Vagina (tissue), 2 donors: ENCODE measurements at regions not wholly inside any gene's neighbourhood (a gene's known extent, or its start where the extent isn't known, plus 50 kb on each side); places are given as distances from the start of the nearest gene placed in this dataset.

Source experiments
- CTCF ChIP-seq, 3 experiments: fragments of 450-650 bp in 2 of 3; fragments of 200-600 bp in 1 of 3; sonication (generic) in 1 of 3; IDR thresholded peaks; one replicate each; pipeline ENCODE4 v1.5.1; 2017 to 2019; ENCODE audit warnings: antibody characterized with exemption in 3 of 3, mild to moderate bottlenecking in 2 of 3, moderate library complexity in 2 of 3
- POLR2AphosphoS5 ChIP-seq, 2 donors: sonication (generic); formaldehyde crosslinking; IDR thresholded peaks; one replicate each; pipeline ENCODE4 v1.9.0; 2017; ENCODE audit warnings: antibody characterized with exemption in 2 of 2, mild to moderate bottlenecking in 2 of 2, low read depth in 1 of 2; ENCODE audit not compliant: insufficient read depth in 1 of 2

GRCh38 chr7:92934096-92934495 lies 97.7 kb upstream of the CDK6 start:
- TF ChIP-seq CTCF (IDR thresholded peaks at IDR 0.05) (no peak), POLR2AphosphoS5 (IDR thresholded peaks at IDR 0.05; ENCODE audit: insufficient read depth in 1 of 2, low read depth in 1 of 2) (no peak)
